ENCODE measurements at regions not wholly inside any gene's neighbourhood (a gene's known extent, or its start where the extent isn't known, plus 50 kb on each side); places are given as distances from the start of the nearest gene placed in this dataset.
"Not testable (repeated sequence)": the region's sequence is repeated elsewhere in the genome, so short reads cannot be mapped to it uniquely, and the experiment has no call there.

- ATAC-seq (ENCODE audit: poor library complexity), result no peak
- DNase-seq, result no peak
- intact Hi-C loops (cut with DNase I), result no loop called here
These were observed 69.0 kb downstream of the DLL1 start for GRCh38 chr6:170221753-170222400.

DNA sequence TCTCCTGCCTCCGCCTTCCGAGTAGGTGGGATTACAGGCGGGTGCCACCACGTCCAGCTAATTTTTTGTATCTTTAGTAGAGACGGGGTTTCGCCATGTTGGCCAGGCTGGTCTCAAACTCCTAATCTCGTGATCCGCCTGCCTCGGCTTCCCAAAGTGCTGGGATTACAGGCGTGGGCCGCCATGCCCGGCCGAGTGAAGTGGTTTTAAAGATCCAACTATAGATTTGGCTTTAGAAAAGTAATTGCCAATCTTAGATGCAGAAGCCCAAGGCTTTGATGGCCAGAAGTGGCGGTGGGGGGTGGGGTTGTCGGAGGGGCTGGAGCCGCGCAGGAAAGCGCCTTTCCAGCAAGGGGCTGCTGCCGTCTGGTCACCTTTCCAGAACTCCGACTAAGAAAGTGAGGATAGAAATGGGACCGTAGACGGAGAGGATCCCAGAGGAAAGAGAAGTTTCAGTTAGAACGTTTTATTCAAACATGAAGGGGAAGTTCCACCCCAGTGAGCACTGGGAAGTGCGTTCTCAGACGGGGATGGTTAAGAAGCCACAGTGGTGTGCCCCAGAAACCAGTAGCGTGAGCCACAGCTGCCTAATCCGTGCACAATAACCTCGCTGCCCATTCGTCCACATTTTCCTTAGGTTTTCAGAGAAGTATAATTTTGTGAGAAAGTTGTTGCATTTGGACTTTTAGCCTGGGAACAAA is 69.7 kb downstream of the DLL1 start:
- ATAC-seq (ENCODE audit: poor library complexity) (no peak), DNase-seq (no peak)
- intact Hi-C loops (cut with DNase I), result no loop called here

- DNase-seq; intact Hi-C loops (cut with DNase I); ATAC-seq (ENCODE audit: poor library complexity): not testable (repeated sequence)
These were observed 77.2 kb downstream of the DLL1 start for GRCh38 chr6:170213637-170214018.

GRCh38 chr6:170212956-170213636 is 77.8 kb downstream of the DLL1 start:
- DNase-seq (no peak), ATAC-seq (ENCODE audit: poor library complexity) (no peak)
- intact Hi-C loops (cut with DNase I), result no loop called here

GRCh38 chr6:170212051-170212756 is 78.7 kb downstream of the DLL1 start:
- DNase-seq (no peak), ATAC-seq (ENCODE audit: poor library complexity) (no peak)
- intact Hi-C loops (cut with DNase I), result no loop called here

DNA sequence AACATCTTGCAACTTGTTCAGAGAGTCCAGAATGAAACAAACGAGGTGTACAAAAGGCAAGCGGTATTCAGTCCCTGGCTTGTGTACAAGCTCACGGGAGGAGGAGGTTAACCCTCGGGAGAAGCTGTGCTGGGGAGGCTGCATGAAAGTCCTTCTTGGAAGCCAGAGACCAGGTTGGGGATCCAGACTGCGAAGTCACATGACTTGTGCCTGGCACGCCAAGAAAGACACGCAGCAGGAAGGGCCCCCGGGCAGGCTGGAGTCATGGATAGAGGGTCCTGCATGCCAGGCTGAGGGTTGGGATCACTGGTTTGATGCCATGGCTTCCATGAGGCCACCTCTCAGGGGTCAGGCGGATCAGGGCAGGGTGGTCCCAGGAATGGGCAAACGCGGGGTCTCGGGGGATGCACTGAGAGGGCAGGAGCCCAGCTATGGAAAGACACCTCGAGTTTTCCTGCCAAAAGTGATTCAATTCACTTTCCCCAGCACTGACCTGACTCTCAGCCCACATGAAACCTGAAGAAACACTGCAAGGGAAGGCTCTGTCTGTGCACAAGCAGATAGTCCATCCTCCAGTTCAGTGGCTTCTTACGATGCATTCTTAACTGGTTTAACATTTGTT is 79.4 kb downstream of the DLL1 start:
- intact Hi-C loops (cut with DNase I), result no loop called here
- no peak for DNase-seq
- ATAC-seq (ENCODE audit: poor library complexity), result no peak

GRCh38 chr6:170210651-170211403 is 80.1 kb downstream of the DLL1 start:
- intact Hi-C loops (cut with DNase I), result no loop called here
- no peak for DNase-seq
- no peak for ATAC-seq (ENCODE audit: poor library complexity)

DNA sequence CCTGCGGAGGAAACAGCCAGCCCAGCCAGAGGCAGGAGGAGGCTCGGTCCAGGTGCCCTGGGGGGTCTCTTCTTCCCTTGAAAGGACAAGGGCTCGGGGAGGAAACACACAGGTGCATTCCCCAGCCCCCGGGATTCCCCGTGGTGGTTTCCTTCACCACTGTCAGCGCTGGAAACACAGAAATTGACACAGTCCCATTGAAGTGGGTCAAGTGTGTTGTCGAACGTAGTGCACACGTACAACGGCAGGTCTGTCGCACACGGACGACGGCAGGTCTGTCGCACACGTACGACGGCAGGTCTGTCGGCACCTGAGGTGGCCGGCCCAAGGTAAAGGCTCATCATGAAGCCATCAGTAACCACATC is 80.9 kb downstream of the DLL1 start:
- DNase-seq (no peak), ATAC-seq (ENCODE audit: poor library complexity) (no peak)
- intact Hi-C loops (cut with DNase I), result no loop called here

GRCh38 chr6:170209354-170210025 is 81.4 kb downstream of the DLL1 start:
- ATAC-seq (ENCODE audit: poor library complexity), result no peak
- DNase-seq, result no peak
- intact Hi-C loops (cut with DNase I), result no loop called here

- ATAC-seq (ENCODE audit: poor library complexity) (no peak), DNase-seq (no peak)
- intact Hi-C loops (cut with DNase I), result no loop called here
These were observed 82.1 kb downstream of the DLL1 start for GRCh38 chr6:170208651-170209353.

GRCh38 chr6:170208182-170208601 is 82.7 kb downstream of the DLL1 start:
- intact Hi-C loops (cut with DNase I), result no loop called here
- DNase-seq (no peak), ATAC-seq (ENCODE audit: poor library complexity) (no peak)

- DNase-seq (no peak), ATAC-seq (ENCODE audit: poor library complexity) (no peak)
- intact Hi-C loops (cut with DNase I), result no loop called here
These were observed 83.2 kb downstream of the DLL1 start for GRCh38 chr6:170207586-170208181.

GRCh38 chr6:170206851-170207431 is 83.9 kb downstream of the DLL1 start:
- intact Hi-C loops (cut with DNase I), result no loop called here
- DNase-seq (no peak), ATAC-seq (ENCODE audit: poor library complexity) (no peak)

DNA sequence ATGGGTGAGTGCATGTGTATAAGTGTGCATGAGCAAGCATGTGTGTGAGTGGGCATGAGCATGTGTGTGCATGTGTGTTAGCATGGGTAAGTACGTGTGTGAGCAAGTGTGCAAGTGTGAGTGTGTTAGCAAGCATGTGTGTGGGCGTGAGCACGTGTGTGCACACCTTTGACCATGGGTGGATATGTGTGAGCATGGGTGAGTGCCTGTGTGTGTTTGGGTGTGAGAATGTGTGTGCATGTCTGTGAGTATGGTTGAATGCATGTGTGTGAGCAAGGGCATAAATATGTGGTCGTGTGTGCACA is 84.6 kb downstream of the DLL1 start:
- intact Hi-C loops (cut with DNase I), result no loop called here
- no peak for DNase-seq
- no peak for ATAC-seq (ENCODE audit: poor library complexity)

DNA sequence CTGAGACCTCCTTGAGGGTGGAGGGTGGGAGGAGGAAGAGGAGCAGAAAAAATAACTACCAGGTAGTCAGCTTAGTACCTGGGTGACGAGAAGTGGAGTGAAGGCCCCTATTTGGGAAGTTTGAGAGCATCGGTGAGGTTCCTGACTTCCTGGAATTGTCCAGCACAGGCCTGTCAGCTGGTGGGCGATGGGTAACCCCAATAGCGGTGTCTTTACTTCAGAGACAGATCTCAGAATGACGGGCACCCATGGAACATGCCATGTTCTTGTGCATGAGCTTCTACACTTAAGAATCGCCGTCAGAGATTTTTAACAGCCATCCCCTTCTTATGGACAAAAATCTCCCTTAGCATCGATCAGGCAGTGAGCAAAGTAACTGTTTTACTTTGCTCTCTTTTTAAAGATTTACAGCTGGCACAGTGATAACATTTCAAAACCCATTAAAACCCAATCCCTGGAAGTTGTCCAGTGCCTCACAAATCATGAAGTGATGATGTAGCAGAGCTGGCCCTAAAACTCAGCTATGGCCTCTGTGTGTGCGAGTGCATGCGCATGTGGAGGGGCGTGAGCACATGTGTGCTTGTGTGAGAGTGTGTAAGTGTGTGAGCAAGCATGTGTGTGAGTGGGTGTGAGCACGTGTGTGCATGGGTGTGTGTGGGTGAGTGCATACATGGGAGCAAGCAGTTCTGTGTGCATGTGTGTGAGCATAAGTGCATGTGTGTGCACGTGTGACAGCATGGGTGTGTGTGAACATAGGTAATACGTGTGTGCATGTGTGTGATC is 85.2 kb downstream of the DLL1 start:
- intact Hi-C loops (cut with DNase I), result no loop called here
- no peak for ATAC-seq (ENCODE audit: poor library complexity)
- no peak for DNase-seq

DNA sequence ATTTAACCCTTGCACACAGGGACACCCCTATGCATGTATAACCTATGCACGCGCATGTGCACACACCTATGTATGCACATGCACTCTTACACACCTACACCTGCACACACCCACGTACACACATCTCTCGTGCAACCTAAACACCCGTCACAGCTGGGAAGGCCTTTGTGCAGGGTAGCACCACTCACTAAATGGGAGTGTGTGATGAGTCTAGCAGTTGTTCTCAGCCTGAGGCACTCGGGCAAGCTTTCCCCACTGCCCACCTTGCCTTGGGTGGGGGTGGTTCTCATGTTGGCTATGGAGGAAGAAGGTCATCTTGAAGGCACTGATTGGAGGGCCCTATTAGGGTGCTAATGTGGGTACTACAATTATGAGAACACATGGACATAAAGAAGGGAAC is 85.8 kb downstream of the DLL1 start:
- ATAC-seq (ENCODE audit: poor library complexity) (no peak), DNase-seq (no peak)
- intact Hi-C loops (cut with DNase I), result no loop called here
